MG63 (cell line): ENCODE measurements at regions not wholly inside any gene's neighbourhood (a gene's known extent, or its start where the extent isn't known, plus 50 kb on each side); places are given as distances from the start of the nearest gene placed in this dataset.

ENCODE experiments used
- DNase-seq: peaks from one replicate; pipeline ENCODE4 v3.0.0-alpha.2; 2020
- H3K27me3 ChIP-seq: fragments of 250-450 bp; sonication (Bioruptor Pico); 2 replicates; pipeline ENCODE4 v1.5.1; 2020; ENCODE audit warnings: mild to moderate bottlenecking, moderate library complexity
- H3K36me3 ChIP-seq: fragments of 250-450 bp; sonication (Bioruptor Pico); 2 replicates; pipeline ENCODE4 v1.5.1; 2020; ENCODE audit warnings: mild to moderate bottlenecking, moderate library complexity
- H3K4me3 ChIP-seq: fragments of 250-450 bp; sonication (Bioruptor Pico); 2 replicates; pipeline ENCODE4 v1.5.1; 2020; ENCODE audit warnings: mild to moderate bottlenecking, moderate library complexity
- H3K9me3 ChIP-seq: fragments of 250-450 bp; sonication (Bioruptor Pico); 2 replicates; pipeline ENCODE4 v1.5.1; 2020; ENCODE audit warnings: mild to moderate bottlenecking, moderate library complexity

DNA sequence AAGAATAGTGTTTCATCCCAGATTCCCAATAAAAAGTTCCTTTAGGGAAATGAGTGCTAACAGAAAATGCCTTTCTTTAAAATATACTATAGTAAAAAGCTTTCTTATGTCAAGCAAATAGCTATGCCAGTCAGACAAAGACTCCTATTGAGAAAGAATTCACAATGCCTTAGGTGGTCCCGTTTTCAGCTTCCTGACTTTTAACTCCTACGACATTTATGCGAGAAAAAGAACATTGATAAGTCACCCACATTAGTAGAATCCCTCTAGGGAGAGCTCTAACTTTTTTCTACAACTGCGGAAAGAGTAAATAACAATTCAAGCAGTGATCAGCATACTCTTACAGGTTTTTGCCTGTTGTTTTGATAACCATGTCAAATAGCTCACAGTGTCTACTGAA, 750.8 kb upstream of the ACVR2A start:
- Histone ChIP-seq H3K9me3 (no peaks in the 10 kb centered on the region), H3K27me3 (no peaks in the 10 kb centered on the region), H3K36me3 (no peaks in the 10 kb centered on the region), H3K4me3 (no peak overlapping the region)
- no peak for DNase-seq

DNA sequence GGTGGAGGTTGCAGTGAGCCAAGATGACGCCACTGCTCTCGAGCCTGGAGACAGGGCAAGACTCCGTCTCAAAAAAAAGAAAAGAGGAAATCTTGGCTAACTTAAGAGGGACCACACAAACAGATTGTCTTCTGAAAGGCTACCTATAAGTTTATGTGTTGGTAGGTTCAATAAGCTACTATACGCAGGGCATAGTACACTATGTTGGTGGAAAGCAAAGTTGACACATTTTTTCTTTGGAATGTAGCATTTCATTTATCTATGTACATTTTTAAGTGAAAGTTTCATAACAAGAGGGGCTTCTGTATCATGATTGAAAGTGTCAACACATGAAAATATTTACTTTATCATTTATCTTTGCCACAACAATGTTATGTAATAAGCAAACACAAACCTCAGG, 752.6 kb upstream of the ACVR2A start:
- Histone ChIP-seq H3K4me3 (no peak overlapping the region), H3K36me3 (no peaks in the 10 kb centered on the region), H3K27me3 (no peaks in the 10 kb centered on the region), H3K9me3 (no peaks in the 10 kb centered on the region)
- no peak for DNase-seq

DNA sequence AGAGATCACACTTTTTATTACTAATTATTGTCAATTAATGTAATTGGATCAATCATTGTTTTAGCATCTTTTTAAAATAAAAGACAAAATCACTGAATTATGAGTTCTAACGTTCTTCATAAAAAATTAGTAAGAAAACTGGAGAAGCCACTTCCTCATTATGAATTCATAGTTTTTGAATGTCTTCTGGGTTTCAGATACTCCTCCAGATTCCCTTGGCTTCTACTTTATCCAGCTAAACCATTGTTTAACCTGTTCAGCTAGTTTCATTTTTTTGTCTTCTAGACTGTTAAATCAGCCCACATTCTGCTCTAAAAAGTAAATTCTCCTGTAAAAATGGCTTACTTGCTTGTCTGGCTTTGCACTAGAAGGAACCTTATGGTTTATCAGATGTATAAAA, 753.4 kb upstream of the ACVR2A start:
- Histone ChIP-seq H3K9me3 (no peaks in the 10 kb centered on the region), H3K27me3 (no peaks in the 10 kb centered on the region), H3K36me3 (no peaks in the 10 kb centered on the region), H3K4me3 (no peak overlapping the region)
- DNase-seq: no peak

DNA sequence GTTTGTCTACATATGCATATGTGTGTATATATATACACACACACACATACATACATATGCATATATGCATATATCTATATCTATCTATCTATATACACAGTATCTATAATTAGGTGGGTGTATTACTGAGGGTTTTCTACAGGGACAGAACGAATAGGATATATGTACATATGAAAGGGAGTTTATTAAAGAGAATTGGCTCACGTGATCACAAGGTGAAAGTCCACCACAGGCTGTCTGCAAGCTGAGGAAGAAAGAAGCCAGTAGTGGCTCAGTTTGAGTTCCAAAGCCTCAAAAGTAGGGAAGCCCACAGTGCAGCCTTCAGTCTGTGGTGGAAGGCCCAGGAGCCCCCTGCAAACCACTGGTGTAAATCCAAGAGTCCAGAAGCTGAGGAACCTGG, 756.0 kb upstream of the ACVR2A start:
- Histone ChIP-seq H3K9me3 (no peaks in the 10 kb centered on the region), H3K36me3 (no peaks in the 10 kb centered on the region), H3K4me3 (no peak overlapping the region), H3K27me3 (no peaks in the 10 kb centered on the region)
- no peak for DNase-seq

DNA sequence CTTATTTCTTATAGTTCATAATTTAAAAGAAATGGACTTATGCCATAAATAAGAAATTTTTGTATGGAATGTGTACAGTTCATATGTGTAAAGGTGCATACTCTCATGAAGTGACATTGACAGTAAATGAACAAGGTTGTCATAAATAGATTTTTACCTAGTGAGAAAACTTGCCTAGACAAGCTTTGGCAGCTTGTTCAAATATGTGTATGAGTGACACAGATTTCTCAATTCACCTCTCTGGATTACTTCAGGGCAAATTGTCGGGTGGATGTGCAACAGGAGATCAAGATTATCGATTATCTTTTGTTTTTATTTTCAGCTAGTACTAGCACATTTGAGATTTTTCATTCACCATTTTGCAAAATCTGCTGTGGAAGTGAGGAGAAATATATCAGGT, 758.1 kb upstream of the ACVR2A start:
- Histone ChIP-seq H3K4me3 (no peak overlapping the region), H3K9me3 (no peaks in the 10 kb centered on the region), H3K27me3 (no peaks in the 10 kb centered on the region), H3K36me3 (no peaks in the 10 kb centered on the region)
- DNase-seq: no peak

DNA sequence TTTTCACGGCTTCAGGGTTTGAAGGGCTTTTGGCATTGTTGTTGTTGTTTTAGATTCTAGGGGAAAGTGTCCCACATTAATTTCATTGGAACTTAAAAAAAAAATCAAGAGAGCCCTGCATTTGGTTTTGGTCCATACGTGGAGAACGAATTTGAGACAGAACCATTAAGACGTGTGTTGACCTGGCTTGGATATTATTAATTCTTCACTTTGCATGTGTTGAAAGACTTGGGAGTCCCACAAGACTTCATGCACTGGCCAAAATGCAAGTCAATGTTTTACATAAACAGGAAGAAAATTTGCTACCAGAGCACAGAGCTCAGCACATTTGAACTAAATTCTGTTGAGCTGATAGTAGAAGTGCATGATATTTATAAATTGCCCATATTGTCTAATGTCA, 761.2 kb upstream of the ACVR2A start:
- no peaks in the 10 kb centered on the region for H3K27me3 ChIP-seq
- no peaks in the 10 kb centered on the region for H3K36me3 ChIP-seq
- H3K9me3 ChIP-seq: no peaks in the 10 kb centered on the region
- no peak overlapping the region for H3K4me3 ChIP-seq
- no peak for DNase-seq

DNA sequence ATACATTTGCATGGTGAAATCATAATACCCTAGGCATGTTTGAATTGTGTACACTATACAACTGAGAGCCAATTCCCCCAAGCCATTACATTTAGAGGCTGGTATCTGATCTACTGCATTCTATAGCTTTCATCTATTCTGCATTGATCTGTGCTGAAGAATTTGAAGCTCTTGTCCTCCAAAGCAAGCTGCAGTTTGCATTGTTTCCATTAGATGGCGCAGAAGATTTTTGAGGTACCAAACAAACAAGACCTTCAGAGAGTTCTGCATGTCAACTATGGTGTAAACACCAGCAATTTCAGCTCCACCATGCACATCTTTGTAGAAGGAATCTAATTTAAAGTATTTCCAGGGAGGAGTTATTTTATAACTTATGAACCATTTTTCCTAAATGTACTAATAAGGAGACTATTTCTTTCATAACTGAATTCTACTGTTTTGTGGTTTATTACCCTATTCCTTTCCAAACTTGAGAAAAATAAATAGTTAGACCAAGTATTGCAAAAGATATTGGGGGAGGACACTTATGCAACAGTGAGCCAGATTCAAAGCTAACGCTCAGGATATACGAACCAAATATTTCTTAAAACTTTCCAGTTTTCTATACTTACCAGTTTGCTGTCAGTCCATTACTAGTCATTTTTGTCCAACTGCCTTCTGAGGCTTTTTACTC, 761.8 kb upstream of the ACVR2A start:
- no peak overlapping the region for H3K4me3 ChIP-seq
- DNase-seq: peak; percentile 14

DNA sequence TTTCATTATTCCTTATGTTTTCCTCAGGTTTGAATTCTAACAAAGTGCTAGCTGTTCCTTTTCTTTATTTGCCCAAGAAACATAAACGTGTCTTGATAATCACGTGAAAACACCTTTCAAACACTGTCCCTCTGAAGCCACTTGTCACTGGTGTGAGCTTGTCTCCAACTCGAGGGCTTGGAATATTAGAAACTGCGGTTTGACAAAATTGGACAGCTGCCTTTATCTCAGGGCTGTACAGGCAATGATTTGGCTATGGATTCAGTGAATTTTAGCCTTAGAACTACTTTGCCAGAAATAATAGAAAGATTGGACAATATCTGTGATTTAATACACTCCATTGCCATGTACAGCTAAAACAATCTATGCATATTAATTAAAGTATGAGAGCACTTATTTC, 763.0 kb upstream of the ACVR2A start:
- Histone ChIP-seq H3K4me3 (no peak overlapping the region), H3K36me3 (no peaks in the 10 kb centered on the region), H3K9me3 (no peaks in the 10 kb centered on the region), H3K27me3 (no peaks in the 10 kb centered on the region)
- DNase-seq: no peak

More for the DNA sequence above, 761.8 kb upstream of the ACVR2A start:
- Histone ChIP-seq H3K9me3 (no peaks in the 10 kb centered on the region), H3K36me3 (no peaks in the 10 kb centered on the region), H3K27me3 (no peaks in the 10 kb centered on the region)

DNA sequence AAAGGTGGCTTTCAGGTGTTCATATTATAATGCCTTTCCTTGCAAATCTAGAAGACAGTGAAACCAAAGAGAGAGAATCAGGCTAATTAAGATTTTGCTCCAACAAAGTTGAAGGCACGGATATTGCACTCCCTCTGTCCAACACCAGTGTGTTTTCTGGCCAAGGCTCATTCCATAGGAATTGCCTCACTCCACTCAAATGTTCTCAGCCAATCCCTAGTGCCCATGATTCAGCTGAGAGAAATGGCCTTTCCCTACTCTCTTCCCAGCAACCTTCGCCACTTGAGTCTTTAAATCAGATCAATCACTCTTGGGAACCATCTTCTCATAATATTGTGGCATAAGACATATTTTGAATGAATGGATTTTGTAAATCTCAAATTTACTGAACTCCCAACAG, 768.2 kb upstream of the ACVR2A start:
- no peak overlapping the region for H3K4me3 ChIP-seq
- peak; percentile 28 for DNase-seq
- no peaks in the 10 kb centered on the region for H3K36me3 ChIP-seq
- no peaks in the 10 kb centered on the region for H3K27me3 ChIP-seq
- no peaks in the 10 kb centered on the region for H3K9me3 ChIP-seq

DNA sequence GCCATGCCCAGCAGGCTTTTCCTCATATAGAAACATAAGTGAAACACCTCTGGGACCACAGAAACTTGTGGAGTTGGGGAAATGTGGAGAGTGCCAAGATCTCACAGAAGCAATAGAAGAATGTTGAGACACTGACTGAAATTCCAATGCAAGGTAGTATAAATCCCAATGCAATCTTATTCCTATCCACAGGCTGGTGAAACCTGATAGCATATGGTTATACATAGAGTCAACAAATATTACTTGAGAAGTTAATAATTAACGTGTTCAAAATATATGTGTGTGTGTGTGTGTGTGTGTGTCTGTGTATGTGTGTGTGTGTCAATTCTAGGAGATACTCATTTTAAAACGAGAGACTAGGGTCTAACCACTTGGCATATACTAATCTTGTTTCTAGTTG, 776.8 kb upstream of the ACVR2A start:
- Histone ChIP-seq H3K4me3 (no peak overlapping the region), H3K9me3 (no peaks in the 10 kb centered on the region), H3K36me3 (no peaks in the 10 kb centered on the region), H3K27me3 (no peaks in the 10 kb centered on the region)
- no peak for DNase-seq

DNA sequence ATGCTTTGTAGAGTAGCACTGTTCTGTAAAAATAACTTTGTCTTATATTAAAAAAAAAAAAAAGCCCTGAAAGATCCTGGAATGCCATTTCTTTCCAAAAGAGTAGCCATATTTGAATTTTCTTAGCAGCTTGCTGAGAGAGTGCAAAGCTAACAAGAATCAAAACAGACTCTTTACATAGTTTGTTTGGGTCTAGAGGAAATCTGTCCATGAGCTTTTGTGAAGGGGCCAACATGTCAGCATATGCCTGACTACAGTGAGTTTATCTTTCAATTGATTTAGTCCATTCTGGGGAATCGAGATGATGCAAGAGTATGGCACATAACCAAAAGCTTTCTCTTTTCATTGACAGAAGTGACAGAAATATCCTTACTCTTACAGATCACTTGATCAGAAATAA, 777.7 kb upstream of the ACVR2A start:
- H3K27me3 ChIP-seq: no peaks in the 10 kb centered on the region
- DNase-seq: no peak
- H3K9me3 ChIP-seq: no peaks in the 10 kb centered on the region
- H3K4me3 ChIP-seq: no peak overlapping the region
- no peaks in the 10 kb centered on the region for H3K36me3 ChIP-seq

DNA sequence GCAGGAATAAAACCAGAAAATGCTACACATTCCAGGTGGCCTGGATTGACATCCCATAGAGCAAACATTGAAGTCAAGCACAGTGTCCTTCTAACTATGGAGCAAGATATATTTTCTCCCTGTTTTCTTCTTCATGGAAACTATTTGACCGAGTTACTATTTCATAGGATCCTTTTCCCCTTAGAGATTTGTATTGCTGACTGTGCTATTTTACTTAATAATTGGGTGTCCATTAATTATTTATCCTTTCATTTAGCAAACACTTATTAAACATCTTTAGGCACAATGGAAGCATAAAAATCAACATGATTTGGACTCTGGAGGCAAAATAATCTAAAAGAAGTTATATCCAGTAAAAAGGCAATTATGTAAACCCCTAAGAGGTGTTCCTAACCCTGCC, 782.8 kb upstream of the ACVR2A start:
- H3K27me3 ChIP-seq: no peaks in the 10 kb centered on the region
- no peaks in the 10 kb centered on the region for H3K36me3 ChIP-seq
- no peak for DNase-seq
- no peaks in the 10 kb centered on the region for H3K9me3 ChIP-seq
- H3K4me3 ChIP-seq: no peak overlapping the region

DNA sequence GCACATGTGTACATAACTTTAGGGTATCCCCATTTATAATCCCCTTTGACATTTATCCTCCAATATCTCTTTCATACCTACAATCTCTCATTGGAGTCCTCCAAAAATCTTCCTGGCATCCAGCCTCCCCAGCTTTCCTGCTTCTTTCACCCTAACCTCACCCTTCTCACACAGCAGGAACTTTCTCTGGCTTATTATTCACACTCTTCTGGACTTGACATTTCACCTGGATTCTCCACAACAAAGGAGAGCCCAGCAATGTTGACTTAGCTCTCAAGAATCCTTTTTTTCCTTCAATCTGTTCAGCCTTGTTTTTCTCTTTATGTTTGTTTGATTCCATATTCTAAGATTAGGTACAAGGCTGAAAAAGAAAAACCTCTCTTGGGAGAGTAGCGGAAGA, 783.6 kb upstream of the ACVR2A start:
- no peak for DNase-seq
- Histone ChIP-seq H3K36me3 (no peaks in the 10 kb centered on the region), H3K27me3 (no peaks in the 10 kb centered on the region), H3K9me3 (no peaks in the 10 kb centered on the region), H3K4me3 (no peak overlapping the region)

DNA sequence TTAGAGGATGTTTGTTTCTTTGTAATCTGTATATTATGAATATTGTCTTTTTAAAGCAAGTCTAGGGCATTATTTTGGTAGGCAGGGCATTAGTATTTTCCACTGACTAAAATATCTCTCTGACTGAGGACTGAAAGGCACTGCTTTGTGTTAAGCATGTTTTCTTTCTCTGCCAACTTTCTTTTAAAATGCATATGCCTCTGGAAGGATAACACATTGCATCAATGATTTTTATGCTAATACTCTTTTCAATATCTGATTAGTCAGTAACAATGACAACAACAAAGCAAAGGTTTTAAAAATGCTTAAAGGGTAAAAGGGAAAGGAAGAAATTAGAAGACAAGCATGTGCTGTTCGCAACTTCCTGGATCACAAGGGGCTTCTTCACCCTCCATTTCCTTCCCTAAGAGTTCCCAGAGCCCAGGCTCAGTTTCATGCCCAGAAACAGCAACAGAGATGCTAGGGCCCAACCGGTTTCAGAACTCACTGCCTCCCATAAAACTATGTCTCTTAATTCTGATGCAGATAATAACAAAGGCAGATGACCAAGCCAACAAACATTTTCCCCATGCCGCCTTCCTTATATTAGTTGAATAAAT, 786.8 kb upstream of the ACVR2A start:
- no peak for DNase-seq
- no peaks in the 10 kb centered on the region for H3K27me3 ChIP-seq
- H3K36me3 ChIP-seq: no peaks in the 10 kb centered on the region
- H3K9me3 ChIP-seq: no peaks in the 10 kb centered on the region
- H3K4me3 ChIP-seq: no peak overlapping the region

DNA sequence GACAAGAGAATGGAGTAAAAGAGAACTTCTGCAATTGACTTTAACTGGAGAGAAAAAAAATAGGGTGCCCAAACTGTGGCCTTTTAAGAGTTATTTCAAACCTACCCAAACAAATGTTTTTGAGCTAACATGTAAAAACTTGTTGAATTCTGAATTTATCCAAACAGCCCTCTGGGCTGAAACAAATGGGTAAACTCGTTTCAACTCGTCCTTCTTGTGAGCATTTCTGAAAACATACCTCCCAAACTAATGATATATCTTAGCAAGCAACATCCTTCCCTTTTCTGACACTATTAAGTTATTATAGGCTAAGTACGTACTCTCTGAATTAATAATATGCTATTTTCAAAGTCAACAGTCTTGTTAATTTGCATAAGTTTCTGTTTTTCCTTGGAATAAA, 793.0 kb upstream of the ACVR2A start:
- no peaks in the 10 kb centered on the region for H3K36me3 ChIP-seq
- no peak overlapping the region for H3K4me3 ChIP-seq
- no peaks in the 10 kb centered on the region for H3K27me3 ChIP-seq
- no peaks in the 10 kb centered on the region for H3K9me3 ChIP-seq
- DNase-seq: no peak

DNA sequence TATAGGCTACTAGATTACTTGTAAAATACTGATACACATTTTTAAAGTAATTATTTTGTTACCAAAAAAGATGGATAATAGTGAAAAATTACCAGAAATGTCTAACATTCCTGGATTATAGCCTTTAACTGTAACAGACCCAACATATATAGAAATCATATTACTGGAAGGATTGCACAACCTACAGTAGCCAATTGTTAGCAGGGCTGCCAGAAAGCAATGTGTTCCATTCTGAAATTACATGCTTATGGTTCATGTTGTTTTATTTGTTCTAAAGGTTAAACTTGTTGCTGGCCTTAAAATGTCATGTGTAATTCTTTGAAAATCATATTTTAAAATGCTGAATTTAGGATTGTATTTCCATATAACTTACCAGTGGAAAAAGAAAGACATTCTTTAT, 793.6 kb upstream of the ACVR2A start:
- DNase-seq: no peak

DNA sequence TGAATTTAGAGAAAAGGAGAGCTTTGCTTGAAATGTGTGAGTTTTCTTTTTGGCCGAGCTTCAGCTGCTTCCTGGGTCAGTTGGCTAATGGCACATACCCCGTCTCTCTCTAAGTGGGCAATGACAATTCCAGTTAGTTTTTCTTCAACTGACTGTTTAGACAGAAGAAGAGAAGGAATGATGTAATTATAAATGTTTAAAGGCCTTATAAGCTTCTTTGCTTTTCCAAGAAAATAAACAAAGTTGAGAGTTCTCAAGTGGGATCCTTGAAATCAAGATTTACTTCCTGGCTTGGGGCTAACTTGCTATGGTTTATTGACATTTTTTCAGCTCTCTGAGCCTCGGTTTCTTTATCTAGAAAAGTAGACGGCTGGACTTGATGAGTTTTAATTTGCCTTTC, 794.9 kb upstream of the ACVR2A start:
- Histone ChIP-seq H3K27me3 (no peaks in the 10 kb centered on the region), H3K4me3 (no peak overlapping the region), H3K36me3 (no peaks in the 10 kb centered on the region), H3K9me3 (no peaks in the 10 kb centered on the region)
- peak; percentile 30 for DNase-seq

More for the DNA sequence above, 793.6 kb upstream of the ACVR2A start:
- Histone ChIP-seq H3K4me3 (no peak overlapping the region), H3K36me3 (no peaks in the 10 kb centered on the region), H3K9me3 (no peaks in the 10 kb centered on the region), H3K27me3 (no peaks in the 10 kb centered on the region)

DNA sequence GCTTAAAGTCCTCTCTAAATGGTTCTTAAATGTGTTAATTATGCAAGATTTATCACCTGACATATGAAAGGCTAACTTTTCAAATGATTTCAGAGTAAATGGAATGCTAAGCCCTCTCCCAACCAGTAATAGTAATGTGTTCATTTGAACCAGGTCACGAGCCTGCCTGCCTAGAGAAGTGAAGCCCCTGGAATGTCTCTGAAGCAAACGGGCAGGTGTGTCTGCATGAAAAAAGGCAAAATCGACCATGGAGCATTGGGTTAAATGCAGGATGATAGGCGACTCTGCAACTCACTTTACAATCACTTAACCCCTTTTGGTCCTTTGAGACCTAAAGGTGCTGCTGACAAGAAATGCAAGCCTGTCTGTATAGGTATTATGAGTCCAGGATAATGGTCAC, 798.4 kb upstream of the ACVR2A start:
- no peaks in the 10 kb centered on the region for H3K27me3 ChIP-seq
- no peak overlapping the region for H3K4me3 ChIP-seq
- no peak for DNase-seq
- no peaks in the 10 kb centered on the region for H3K36me3 ChIP-seq
- H3K9me3 ChIP-seq: no peaks in the 10 kb centered on the region
